Body of pancreas (tissue), 4 donors: ENCODE measurements at regions not wholly inside any gene's neighbourhood (a gene's known extent, or its start where the extent isn't known, plus 50 kb on each side); places are given as distances from the start of the nearest gene placed in this dataset.

Experiments
- ATAC-seq: fragments of 150-250 bp; one replicate; pipeline ENCODE4 v1.9.1; 2016
- DNase-seq, 4 donors: peaks; one replicate each; pipeline ENCODE4 v3.0.0-alpha.2; 2019
- H3K27ac ChIP-seq, 4 donors: fragments of 200-600 bp; sonication (generic); 1 replicate in 3 of 4; 2 replicates in 1 of 4; pipeline versions ENCODE4 v1.5.1 to v1.6.1; 2016 to 2019; ENCODE audit warnings: mild to moderate bottlenecking in 1 of 4, mixed read lengths in 1 of 4, moderate library complexity in 1 of 4
- H3K27me3 ChIP-seq, 2 donors: fragments of 200-600 bp; sonication (generic); one replicate each; pipeline ENCODE4 v1.6.0; 2016; ENCODE audit warnings: mild to moderate bottlenecking in 1 of 2
- H3K36me3 ChIP-seq, 2 donors: fragments of 200-600 bp; sonication (generic); replicated peaks in 1 of 2; 2 replicates each; pipeline ENCODE4 v1.5.1; 2016; ENCODE audit warnings: low read depth in 2 of 2; ENCODE audit not compliant: insufficient read depth in 1 of 2
- H3K4me1 ChIP-seq: fragments of 200-600 bp; sonication (generic); one replicate; pipeline ENCODE4 v1.6.0; 2016
- H3K4me3 ChIP-seq, 2 donors: fragments of 200-600 bp; sonication (generic); 1 replicate in 1 of 2; 2 replicates in 1 of 2; pipeline ENCODE4 v1.5.1; 2016 to 2019
- H3K9me3 ChIP-seq, 3 donors: fragments of 200-600 bp; sonication (generic); 1 replicate in 2 of 3; 2 replicates in 1 of 3; pipeline ENCODE4 v1.5.1; 2016
- CTCF ChIP-seq, 7 experiments: fragments of 450-650 bp in 4 of 7; fragments of 200-600 bp in 3 of 7; sonication (generic) in 3 of 7; IDR thresholded peaks; one replicate each; pipeline ENCODE4 v1.5.1; 2016 to 2019; ENCODE audit warnings: antibody characterized with exemption in 7 of 7
- POLR2A ChIP-seq, 3 donors: fragments of 450-650 bp; IDR thresholded peaks; one replicate each; pipeline ENCODE4 v1.6.1; 2016; ENCODE audit warnings: antibody characterized with exemption in 3 of 3, mild to moderate bottlenecking in 2 of 3
- WGBS, 2 donors: methylation state at CpG; one replicate each; pipeline ENCODE4 v1.1.5; 2017; 5-methylcytosine and 5-hydroxymethylcytosine counted together
- intact Hi-C: fragments of 100-400 bp; cut with DNase I; formaldehyde crosslinking; loops from one replicate; pipeline ENCODE4 v1.15.1; 2023

GRCh38 chr4:128373628-128374027 lies 86.0 kb upstream of the PGRMC2 start:
- ATAC-seq (no peak), DNase-seq (no peak)
- H3K27me3 ChIP-seq: no peaks in the 10 kb centered on the region
- TF ChIP-seq CTCF (IDR thresholded peaks at IDR 0.05) (no peak), POLR2A (IDR thresholded peaks at IDR 0.05) (no peak)
- no peaks in the 10 kb centered on the region for H3K9me3 ChIP-seq
- H3K4me3 ChIP-seq: no peak overlapping the region
- H3K4me1 ChIP-seq: no peaks in the 10 kb centered on the region
- intact Hi-C loops: no loop called here
- H3K36me3 ChIP-seq: no peaks in the 10 kb centered on the region
- 79 to 92% methylated on average over 2 of the region's 2 CpGs for WGBS, 2 donors
- no peak overlapping the region for H3K27ac ChIP-seq

- Histone ChIP-seq H3K9me3 (no peaks in the 10 kb centered on the region), H3K4me1 (no peaks in the 10 kb centered on the region), H3K27me3 (no peaks in the 10 kb centered on the region), H3K27ac (no peak overlapping the region), H3K36me3 (no peaks in the 10 kb centered on the region), H3K4me3 (no peak overlapping the region)
- 82 to 90% methylated on average over 2 of the region's 2 CpGs for WGBS, 2 donors
- TF ChIP-seq POLR2A (IDR thresholded peaks at IDR 0.05) (no peak), CTCF (IDR thresholded peaks at IDR 0.05) (no peak)
- intact Hi-C loops: no loop called here
- DNase-seq: no peak
- no peak for ATAC-seq
Measured at GRCh38 chr4:128371876-128372275, 84.3 kb upstream of the PGRMC2 start.

- H3K27ac ChIP-seq: no peak overlapping the region
- ATAC-seq (no peak), DNase-seq (no peak)
Measured at GRCh38 chr4:128371001-128371777, 83.6 kb upstream of the PGRMC2 start.

GRCh38 chr4:128366212-128366611 lies 78.6 kb upstream of the PGRMC2 start:
- no peaks in the 10 kb centered on the region for H3K27me3 ChIP-seq
- H3K4me1 ChIP-seq: no peaks in the 10 kb centered on the region
- intact Hi-C loops: no loop called here
- 91 to 95% methylated on average over 4 of the region's 4 CpGs for WGBS, 2 donors
- TF ChIP-seq POLR2A (IDR thresholded peaks at IDR 0.05): no peak
- no peak for TF ChIP-seq CTCF (IDR thresholded peaks at IDR 0.05)
- no peak for ATAC-seq
- H3K27ac ChIP-seq: no peak overlapping the region
- no peak for DNase-seq
- H3K4me3 ChIP-seq: no peak overlapping the region
- no peaks in the 10 kb centered on the region for H3K9me3 ChIP-seq
- no peaks in the 10 kb centered on the region for H3K36me3 ChIP-seq

More at GRCh38 chr4:128371001-128371777, 83.6 kb upstream of the PGRMC2 start:
- WGBS, 2 donors: 68 to 70% methylated on average over 8 of the region's 8 CpGs
- no peaks in the 10 kb centered on the region for H3K4me1 ChIP-seq
- H3K4me3 ChIP-seq: no peak overlapping the region
- no peak for TF ChIP-seq CTCF (IDR thresholded peaks at IDR 0.05)
- no peak for TF ChIP-seq POLR2A (IDR thresholded peaks at IDR 0.05)
- no peaks in the 10 kb centered on the region for H3K9me3 ChIP-seq
- intact Hi-C loops: no loop called here
- H3K36me3 ChIP-seq: no peaks in the 10 kb centered on the region
- H3K27me3 ChIP-seq: no peaks in the 10 kb centered on the region

GRCh38 chr4:128364565-128364964 lies 77.0 kb upstream of the PGRMC2 start:
- intact Hi-C loops: no loop called here
- Histone ChIP-seq H3K9me3 (no peaks in the 10 kb centered on the region), H3K27me3 (no peaks in the 10 kb centered on the region), H3K4me1 (no peaks in the 10 kb centered on the region), H3K36me3 (no peaks in the 10 kb centered on the region), H3K27ac (no peak overlapping the region), H3K4me3 (no peak overlapping the region)
- no peak for TF ChIP-seq CTCF (IDR thresholded peaks at IDR 0.05)
- TF ChIP-seq POLR2A (IDR thresholded peaks at IDR 0.05): no peak
- WGBS, 2 donors: 90 to 91% methylated on average over 7 of the region's 7 CpGs
- ATAC-seq (no peak), DNase-seq (no peak)
